Neural progenitor cell (in vitro differentiated cells): ENCODE measurements at regions not wholly inside any gene's neighbourhood (a gene's known extent, or its start where the extent isn't known, plus 50 kb on each side); places are given as distances from the start of the nearest gene placed in this dataset.
"Not testable (repeated sequence)": the region's sequence is repeated elsewhere in the genome, so short reads cannot be mapped to it uniquely, and the experiment has no call there.

ENCODE experiments used
- DNase-seq: peaks from one replicate; pipeline ENCODE4 v3.0.0-alpha.2; 2016; ENCODE audit warnings: low spot score
- H2AFZ ChIP-seq: fragments of 200-600 bp; sonication (generic); replicated peaks from 2 replicates; pipeline ENCODE4 v1.6.1; 2016; ENCODE audit warnings: antibody characterized with exemption
- H3F3A ChIP-seq: fragments of 200-600 bp; sonication (generic); 2 replicates; pipeline ENCODE4 v1.6.1; 2016; ENCODE audit warnings: antibody characterized with exemption, low read depth
- H3K27ac ChIP-seq: fragments of 200-600 bp; sonication (generic); 2 replicates; pipeline ENCODE4 v1.5.1; 2016; ENCODE audit warnings: mild to moderate bottlenecking
- H3K27me3 ChIP-seq: fragments of 200-600 bp; sonication (generic); 2 replicates; pipeline ENCODE4 v1.6.1; 2016; ENCODE audit warnings: mild to moderate bottlenecking, moderate library complexity
- H3K36me3 ChIP-seq: fragments of 200-600 bp; sonication (generic); 2 replicates; pipeline ENCODE4 v1.5.1; 2016
- H3K4me1 ChIP-seq: fragments of 200-600 bp; sonication (generic); 2 replicates; pipeline ENCODE4 v1.6.1; 2016; ENCODE audit warnings: mixed run types
- H3K4me2 ChIP-seq: fragments of 200-600 bp; sonication (generic); 2 replicates; pipeline ENCODE4 v1.6.1; 2016
- H3K4me3 ChIP-seq: fragments of 200-600 bp; sonication (generic); 2 replicates; pipeline ENCODE4 v1.5.1; 2016
- H3K79me2 ChIP-seq: fragments of 200-600 bp; sonication (generic); 2 replicates; pipeline ENCODE4 v1.6.1; 2016; ENCODE audit warnings: low read depth
- H3K9ac ChIP-seq: fragments of 200-600 bp; sonication (generic); 2 replicates; pipeline ENCODE4 v1.6.1; 2016
- H3K9me3 ChIP-seq: fragments of 200-600 bp; sonication (generic); 2 replicates; pipeline ENCODE4 v1.5.1; 2016; ENCODE audit warnings: low read depth
- H4K20me1 ChIP-seq: fragments of 200-600 bp; sonication (generic); 2 replicates; pipeline ENCODE4 v1.6.1; 2016; ENCODE audit warnings: low read depth
- H3K27ac Mint-ChIP-seq: 3 replicates; pipeline ENCODE4 v1.8.0; 2021; ENCODE audit warnings: mixed read lengths
- H3K27me3 Mint-ChIP-seq: 2 replicates; pipeline ENCODE4 v1.8.0; 2022; ENCODE audit warnings: low read depth, mild to moderate bottlenecking, inconsistent platforms, moderate library complexity, mixed read lengths; ENCODE audit not compliant: insufficient read depth
- H3K36me3 Mint-ChIP-seq: 3 replicates; pipeline ENCODE4 v1.8.0; 2021; ENCODE audit warnings: mixed read lengths
- H3K4me1 Mint-ChIP-seq: 3 replicates; pipeline ENCODE4 v1.8.0; 2021; ENCODE audit warnings: mixed read lengths
- H3K4me3 Mint-ChIP-seq: 3 replicates; pipeline ENCODE4 v1.8.0; 2021; ENCODE audit warnings: mild to moderate bottlenecking, moderate library complexity, mixed read lengths
- H3K9me3 Mint-ChIP-seq: 3 replicates; pipeline ENCODE4 v1.8.0; 2020; ENCODE audit warnings: mixed read lengths
- CTCF ChIP-seq: fragments of 200-600 bp; sonication (generic); IDR thresholded peaks from 2 replicates; pipeline ENCODE4 v1.5.1; 2017; ENCODE audit warnings: antibody characterized with exemption, mild to moderate bottlenecking
- EZH2 ChIP-seq: fragments of 200-600 bp; sonication (generic); IDR thresholded peaks from 2 replicates; pipeline ENCODE4 v1.6.1; 2017; ENCODE audit warnings: antibody characterized with exemption, mild to moderate bottlenecking, moderate library complexity
- EZH2phosphoT487 ChIP-seq: fragments of 200-600 bp; sonication (generic); IDR thresholded peaks from 2 replicates; pipeline ENCODE4 v1.6.1; 2017; ENCODE audit warnings: antibody characterized with exemption

- Mint-ChIP-seq H3K4me3 (no peak overlapping the region), H3K9me3 (peaks cover 15% of the 10 kb centered on the region), H3K4me1 (no peaks in the 10 kb centered on the region), H3K36me3 (no peaks in the 10 kb centered on the region), H3K27me3 (no peaks in the 10 kb centered on the region), H3K27ac (no peak overlapping the region)
- H3K9me3 ChIP-seq, result no peaks in the 10 kb centered on the region
- H3K36me3 ChIP-seq, result no peaks in the 10 kb centered on the region
- no peak overlapping the region for H3K27ac ChIP-seq
- DNase-seq, result no peak
- no peak overlapping the region for H3K4me2 ChIP-seq
- no peak overlapping the region for H3K4me3 ChIP-seq
- H4K20me1 ChIP-seq, result no peaks in the 10 kb centered on the region
- H3K4me1 ChIP-seq, result no peaks in the 10 kb centered on the region
- H3F3A ChIP-seq, result no peaks in the 10 kb centered on the region
- no peaks in the 10 kb centered on the region for H3K27me3 ChIP-seq
- H3K79me2 ChIP-seq, result no peaks in the 10 kb centered on the region
- TF ChIP-seq EZH2phosphoT487 (no peak), CTCF (no peak), EZH2 (no peak)
- H2AFZ ChIP-seq, result no peak overlapping the region
- no peak overlapping the region for H3K9ac ChIP-seq
Observed at GRCh38 chr11:49499117-49499516, 290.7 kb upstream of the FOLH1 start.

GRCh38 chr11:49505231-49505630, 296.8 kb upstream of the FOLH1 start:
- Histone ChIP-seq H3F3A (no peaks in the 10 kb centered on the region), H3K9ac (no peak overlapping the region), H3K79me2 (no peaks in the 10 kb centered on the region), H3K9me3 (no peaks in the 10 kb centered on the region), H3K4me2 (no peak overlapping the region), H3K36me3 (no peaks in the 10 kb centered on the region), H3K27ac (no peak overlapping the region), H3K27me3 (no peaks in the 10 kb centered on the region), H2AFZ (no peak overlapping the region), H3K4me1 (peaks cover 3% of the 10 kb centered on the region), H3K4me3 (no peak overlapping the region), H4K20me1 (no peaks in the 10 kb centered on the region)
- Mint-ChIP-seq H3K36me3 (no peaks in the 10 kb centered on the region), H3K27ac (no peak overlapping the region), H3K9me3 (peaks cover 8% of the 10 kb centered on the region), H3K4me1 (no peaks in the 10 kb centered on the region), H3K27me3 (no peaks in the 10 kb centered on the region), H3K4me3 (no peak overlapping the region)
- TF ChIP-seq EZH2phosphoT487 (no peak), EZH2 (no peak)
- DNase-seq, result peak; percentile 6

GRCh38 chr11:49526240-49526829, 317.9 kb upstream of the FOLH1 start:
- peak; percentile 46 for DNase-seq
- not testable (repeated sequence) for H3K4me3 Mint-ChIP-seq, H3K9me3 Mint-ChIP-seq, H3F3A ChIP-seq, H3K27ac Mint-ChIP-seq, H3K9me3 ChIP-seq, H3K36me3 Mint-ChIP-seq, H2AFZ ChIP-seq, H3K27ac ChIP-seq, H3K27me3 ChIP-seq, H3K4me1 ChIP-seq, H3K79me2 ChIP-seq, H3K9ac ChIP-seq, H3K4me1 Mint-ChIP-seq, H3K4me3 ChIP-seq, H3K27me3 Mint-ChIP-seq, H4K20me1 ChIP-seq, H3K4me2 ChIP-seq, H3K36me3 ChIP-seq
- TF ChIP-seq CTCF, result peak; percentile 72

- Histone ChIP-seq H3K27ac (no peak overlapping the region), H3K79me2 (no peaks in the 10 kb centered on the region), H3K9ac (no peak overlapping the region), H4K20me1 (no peaks in the 10 kb centered on the region), H3K4me1 (no peaks in the 10 kb centered on the region), H3K4me3 (no peak overlapping the region), H3K27me3 (no peaks in the 10 kb centered on the region), H3F3A (no peaks in the 10 kb centered on the region), H3K4me2 (no peak overlapping the region), H3K36me3 (no peaks in the 10 kb centered on the region), H2AFZ (no peak overlapping the region), H3K9me3 (peaks cover 22% of the 10 kb centered on the region)
- TF ChIP-seq EZH2 (no peak), CTCF (no peak), EZH2phosphoT487 (no peak)
- no peak for DNase-seq
- peaks cover 5% of the 10 kb centered on the region for H3K9me3 Mint-ChIP-seq
- no peak overlapping the region for H3K27ac Mint-ChIP-seq
- H3K27me3 Mint-ChIP-seq, result no peaks in the 10 kb centered on the region
- no peaks in the 10 kb centered on the region for H3K4me1 Mint-ChIP-seq
- H3K36me3 Mint-ChIP-seq, result no peaks in the 10 kb centered on the region
- no peak overlapping the region for H3K4me3 Mint-ChIP-seq
Observed at GRCh38 chr11:49533204-49533603, 324.8 kb upstream of the FOLH1 start.

GRCh38 chr11:49538927-49539326, 330.5 kb upstream of the FOLH1 start:
- not testable (repeated sequence) for H3K27ac Mint-ChIP-seq, H3K4me1 Mint-ChIP-seq, H3K9me3 Mint-ChIP-seq, H3K4me2 ChIP-seq, H2AFZ ChIP-seq, H3K4me1 ChIP-seq, H3K27me3 Mint-ChIP-seq, H3K27me3 ChIP-seq, H3K36me3 Mint-ChIP-seq, H4K20me1 ChIP-seq, DNase-seq, H3F3A ChIP-seq, H3K36me3 ChIP-seq, H3K4me3 Mint-ChIP-seq, H3K27ac ChIP-seq, H3K4me3 ChIP-seq, H3K9ac ChIP-seq, H3K79me2 ChIP-seq
- peaks cover 18% of the 10 kb centered on the region for H3K9me3 ChIP-seq

GRCh38 chr11:49558261-49558847, 350.0 kb upstream of the FOLH1 start:
- H3K4me3 ChIP-seq, H3K79me2 ChIP-seq, DNase-seq, H3K9ac ChIP-seq, H3K9me3 ChIP-seq, H3K27me3 Mint-ChIP-seq, H4K20me1 ChIP-seq, H3K4me2 ChIP-seq, H3K4me3 Mint-ChIP-seq, H3K27ac Mint-ChIP-seq, H2AFZ ChIP-seq, H3K4me1 Mint-ChIP-seq, H3K36me3 ChIP-seq, H3K4me1 ChIP-seq, H3K27ac ChIP-seq, H3K36me3 Mint-ChIP-seq, H3K27me3 ChIP-seq, H3F3A ChIP-seq: not testable (repeated sequence)
- peaks cover 32% of the 10 kb centered on the region for H3K9me3 Mint-ChIP-seq
